ENCODE measurements at regions not wholly inside any gene's neighbourhood (a gene's known extent, or its start where the extent isn't known, plus 50 kb on each side); places are given as distances from the start of the nearest gene placed in this dataset.

- DNase-seq (ENCODE audit: low read depth in 3 of 3): no peak
Observed at GRCh38 chr15:47609693-47610092, 107.6 kb upstream of the SEMA6D start.

- DNase-seq (ENCODE audit: low read depth in 3 of 3): no peak
Observed at GRCh38 chr15:47610736-47611135, 106.6 kb upstream of the SEMA6D start.

- no peak for DNase-seq (ENCODE audit: low read depth in 3 of 3)
Observed at GRCh38 chr15:47614360-47615011, 102.8 kb upstream of the SEMA6D start.

GRCh38 chr15:47616876-47617275 is 100.4 kb upstream of the SEMA6D start:
- no peak for DNase-seq (ENCODE audit: low read depth in 3 of 3)

DNA sequence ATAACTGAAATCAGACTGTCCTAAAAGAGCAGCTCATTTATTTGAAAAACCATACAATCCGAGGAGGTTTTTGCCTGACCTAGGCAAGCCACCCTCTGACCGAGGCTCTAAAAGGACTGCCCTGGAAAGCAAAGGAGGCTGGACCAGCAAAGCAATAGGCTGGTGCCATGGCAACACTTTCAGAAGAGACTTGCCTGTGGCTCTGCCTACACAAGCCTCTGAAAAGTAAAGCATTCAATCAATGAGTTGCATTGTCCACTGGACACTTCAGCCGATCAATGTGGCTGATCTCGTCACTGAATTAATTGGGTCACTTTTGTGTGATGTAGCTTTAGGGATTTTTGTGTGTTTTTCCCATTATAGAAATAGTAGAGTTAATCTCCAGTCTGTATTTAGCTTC is 99.1 kb upstream of the SEMA6D start:
- DNase-seq (ENCODE audit: low read depth in 3 of 3): no peak

DNA sequence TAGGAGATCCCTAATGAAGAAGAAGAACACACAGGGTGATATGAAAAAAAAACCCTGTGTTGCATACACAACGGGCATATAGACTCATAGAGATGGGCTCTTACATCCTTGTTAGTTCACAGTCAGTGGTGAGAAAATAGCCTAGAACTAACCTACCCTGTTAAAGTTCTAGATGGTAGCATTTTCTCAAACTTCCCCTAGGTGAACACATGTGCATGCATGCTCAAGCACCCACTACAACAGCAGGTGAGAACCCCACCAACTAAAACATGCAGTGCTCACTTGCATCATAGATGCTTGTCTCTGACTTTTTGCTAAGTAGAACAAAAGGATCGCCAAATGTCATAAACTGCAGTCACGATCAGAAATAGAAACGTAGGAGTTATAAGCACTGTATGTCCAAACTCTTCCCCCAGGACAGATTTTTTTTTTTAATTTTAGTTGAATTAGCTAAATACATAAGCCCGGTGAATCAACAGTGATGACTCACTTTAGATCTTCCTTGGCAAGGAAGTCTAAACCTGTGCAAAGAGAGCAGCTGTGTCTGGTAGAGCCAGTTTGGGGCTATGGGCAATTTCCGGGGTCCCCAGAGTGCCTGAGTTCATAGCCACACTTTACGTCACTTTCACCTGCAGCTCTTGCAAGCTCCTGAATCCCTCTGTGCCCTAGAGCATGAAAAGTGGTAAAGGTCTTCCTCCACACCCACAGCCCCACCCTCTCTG is 96.2 kb upstream of the SEMA6D start:
- DNase-seq (ENCODE audit: low read depth in 3 of 3): no peak

DNA sequence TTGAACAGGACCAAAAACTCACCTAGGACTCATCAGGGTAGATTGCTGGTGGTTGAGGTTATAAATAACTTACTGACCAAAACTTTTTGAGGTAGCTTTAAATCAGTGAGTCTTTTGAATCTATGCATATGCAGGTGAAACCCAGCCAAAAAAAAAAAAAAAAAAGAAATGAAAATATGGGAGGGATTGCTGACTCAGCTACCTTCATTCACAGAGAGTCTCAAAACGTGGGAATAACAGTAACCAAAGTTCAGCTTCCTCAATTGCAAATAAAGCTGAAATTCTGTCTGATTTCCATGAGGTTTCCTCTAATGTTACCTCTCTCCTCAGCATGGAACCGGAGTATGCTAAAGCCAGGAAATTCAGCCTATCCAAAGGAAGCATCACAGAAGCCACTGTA is 95.2 kb upstream of the SEMA6D start:
- DNase-seq (ENCODE audit: low read depth in 3 of 3): no peak

DNA sequence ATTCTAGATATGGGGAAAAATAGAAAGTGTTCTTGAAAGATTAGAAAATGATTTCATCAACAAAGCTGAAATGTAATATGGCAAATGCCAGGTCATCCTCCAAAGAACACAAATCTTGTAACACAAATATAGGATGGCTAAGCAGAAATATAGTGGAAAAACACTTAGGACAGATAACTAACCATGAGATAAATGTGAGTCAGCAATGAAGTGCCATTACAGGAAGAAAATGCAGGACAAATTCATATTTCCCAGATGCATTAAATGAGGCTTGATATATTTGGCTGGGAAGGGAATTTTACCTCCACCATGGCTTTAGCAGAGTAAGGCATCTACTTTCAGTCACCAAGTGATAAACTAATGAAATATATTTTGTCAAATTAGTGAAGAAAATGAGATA is 92.8 kb upstream of the SEMA6D start:
- no peak for DNase-seq (ENCODE audit: low read depth in 3 of 3)

GRCh38 chr15:47639042-47639441 is 78.3 kb upstream of the SEMA6D start:
- no peak for DNase-seq (ENCODE audit: low read depth in 3 of 3)

GRCh38 chr15:47640079-47640478 is 77.2 kb upstream of the SEMA6D start:
- no peak for DNase-seq (ENCODE audit: low read depth in 3 of 3)

- no peak for DNase-seq (ENCODE audit: low read depth in 3 of 3)
Observed at GRCh38 chr15:47640901-47641300, 76.4 kb upstream of the SEMA6D start.

GRCh38 chr15:47644722-47645121 is 72.6 kb upstream of the SEMA6D start:
- DNase-seq (ENCODE audit: low read depth in 3 of 3): no peak

- DNase-seq (ENCODE audit: low read depth in 3 of 3): no peak
Observed at GRCh38 chr15:47650564-47650963, 66.7 kb upstream of the SEMA6D start.

DNA sequence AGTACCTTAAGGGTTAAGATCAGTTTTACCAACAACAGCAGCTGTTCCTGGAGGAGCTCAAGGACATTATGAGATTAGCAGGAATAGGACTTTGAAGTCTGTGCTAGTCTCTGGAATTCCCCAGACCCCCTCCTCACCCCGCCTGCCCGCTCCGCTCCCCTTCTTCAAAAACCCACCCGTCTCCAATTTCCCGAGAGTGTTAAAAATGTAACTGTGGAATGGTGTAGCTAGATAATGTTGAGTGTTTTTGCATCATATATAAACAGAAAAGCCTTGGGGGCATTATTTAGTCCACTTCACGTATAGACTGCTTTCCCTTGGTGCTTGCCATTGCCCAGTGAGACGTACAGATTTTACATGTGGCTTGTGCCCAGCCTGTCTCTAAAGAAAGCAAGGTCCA is 65.0 kb upstream of the SEMA6D start:
- DNase-seq (ENCODE audit: low read depth in 3 of 3): no peak

GRCh38 chr15:47652844-47653243 is 64.5 kb upstream of the SEMA6D start:
- no peak for DNase-seq (ENCODE audit: low read depth in 3 of 3)

- no peak for DNase-seq (ENCODE audit: low read depth in 3 of 3)
Observed at GRCh38 chr15:47661661-47662180, 55.6 kb upstream of the SEMA6D start.

- no peak for DNase-seq (ENCODE audit: low read depth in 3 of 3)
Observed at GRCh38 chr15:47663101-47663500, 54.2 kb upstream of the SEMA6D start.

Data from stimulated activated CD4-positive, alpha-beta T cell treated with anti-CD3 and anti-CD28 coated beads, TNF-alpha, amount 100 ng/mL, for 4 hours (primary cell).